SU-DHL-6 (cell line): ENCODE measurements at regions not wholly inside any gene's neighbourhood (a gene's known extent, or its start where the extent isn't known, plus 50 kb on each side); places are given as distances from the start of the nearest gene placed in this dataset.

Experiments used
- H2AFZ ChIP-seq: fragments of 200-600 bp; sonication (generic); 2 replicates; pipeline ENCODE4 v1.6.1; 2014; ENCODE audit warnings: low read depth, mild to moderate bottlenecking, moderate library complexity, mixed read lengths, antibody characterized with exemption, low read length; ENCODE audit not compliant: severe bottlenecking
- H3F3A ChIP-seq: fragments of 200-600 bp; shearing (Covaris generic); 2 replicates; pipeline ENCODE4 v1.6.0; 2016; ENCODE audit warnings: antibody characterized with exemption, mild to moderate bottlenecking; ENCODE audit not compliant: insufficient read depth
- H3K27ac ChIP-seq: fragments of 200-600 bp; sonication (generic); 2 replicates; pipeline ENCODE4 v1.5.1; 2016; ENCODE audit warnings: low read depth, mild to moderate bottlenecking, low read length, moderate library complexity, mixed read lengths
- H3K27me3 ChIP-seq: fragments of 200-600 bp; sonication (generic), shearing (Covaris generic); 2 replicates; pipeline ENCODE4 v1.6.0; 2014; ENCODE audit warnings: mild to moderate bottlenecking, low read length
- H3K36me3 ChIP-seq: fragments of 200-600 bp; sonication (generic); 2 replicates; pipeline ENCODE4 v1.6.1; 2014; ENCODE audit warnings: mild to moderate bottlenecking, low read length, mixed read lengths
- H3K4me2 ChIP-seq: fragments of 300-600, 200-600 bp; shearing (Covaris generic), sonication (generic); 2 replicates; pipeline ENCODE4 v1.6.0; 2014; ENCODE audit warnings: low read length, low read depth, mild to moderate bottlenecking; ENCODE audit not compliant: poor library complexity, severe bottlenecking
- H3K4me3 ChIP-seq: fragments of 200-600 bp; sonication (generic); 2 replicates; pipeline ENCODE4 v1.5.1; 2014; ENCODE audit warnings: antibody characterized with exemption, low read length, mild to moderate bottlenecking, mixed read lengths; ENCODE audit not compliant: insufficient read depth, poor library complexity, severe bottlenecking
- H3K79me2 ChIP-seq: fragments of 200-600 bp; sonication (generic); 2 replicates; pipeline ENCODE4 v1.6.1; 2014; ENCODE audit warnings: mild to moderate bottlenecking, low read length, moderate library complexity; ENCODE audit not compliant: insufficient read depth
- H3K9ac ChIP-seq: fragments of 200-600 bp; sonication (generic); 2 replicates; pipeline ENCODE4 v1.7.0; 2014; ENCODE audit warnings: mild to moderate bottlenecking, low read length
- H3K9me2 ChIP-seq: fragments of 200-600 bp; sonication (generic); replicated peaks from 2 replicates; pipeline ENCODE4 v1.6.1; 2014; ENCODE audit warnings: low read length; ENCODE audit not compliant: insufficient read depth
- H3K9me3 ChIP-seq: fragments of 200-600 bp; sonication (generic); 2 replicates; pipeline ENCODE4 v1.6.1; 2014; ENCODE audit warnings: low read length, mixed read lengths; ENCODE audit not compliant: insufficient read depth
- H4K20me1 ChIP-seq: fragments of 200-600 bp; sonication (generic); 2 replicates; pipeline ENCODE4 v1.6.1; 2014; ENCODE audit warnings: low read depth, mild to moderate bottlenecking, antibody characterized with exemption, low read length, moderate library complexity, mixed read lengths
- CTCF ChIP-seq: fragments of 200-600 bp; sonication (generic); IDR thresholded peaks from one replicate; pipeline ENCODE4 v1.5.1; 2017; ENCODE audit warnings: antibody characterized with exemption, mild to moderate bottlenecking, low read length, moderate library complexity; ENCODE audit not compliant: insufficient read depth, poor library complexity, severe bottlenecking
- EZH2phosphoT487 ChIP-seq: fragments of 200-600 bp; sonication (generic), shearing (Covaris generic); conservative IDR thresholded peaks from 2 replicates; pipeline ENCODE4 v1.6.1; 2018; ENCODE audit warnings: mild to moderate bottlenecking, antibody characterized with exemption, low read length, moderate library complexity, mixed read lengths

- H3K9me3 ChIP-seq: no peaks in the 10 kb centered on the region
- H4K20me1 ChIP-seq: no peaks in the 10 kb centered on the region
- H3K27ac ChIP-seq: no peak overlapping the region
- H3K9me2 ChIP-seq: no peaks in the 10 kb centered on the region
- H3K4me2 ChIP-seq: no peak overlapping the region
- H3K79me2 ChIP-seq: no peaks in the 10 kb centered on the region
- no peaks in the 10 kb centered on the region for H3K36me3 ChIP-seq
- H2AFZ ChIP-seq: no peak overlapping the region
- no peaks in the 10 kb centered on the region for H3K27me3 ChIP-seq
- TF ChIP-seq CTCF (no peak), EZH2phosphoT487 (no peak)
- H3K9ac ChIP-seq: no peak overlapping the region
- no peaks in the 10 kb centered on the region for H3F3A ChIP-seq
- no peak overlapping the region for H3K4me3 ChIP-seq
Measured at GRCh38 chr4:129254526-129254925, 158.6 kb downstream of the C4orf33 start.

- H3F3A ChIP-seq: no peaks in the 10 kb centered on the region
- H3K9ac ChIP-seq: no peak overlapping the region
- H3K27ac ChIP-seq: no peak overlapping the region
- no peaks in the 10 kb centered on the region for H4K20me1 ChIP-seq
- H3K27me3 ChIP-seq: no peaks in the 10 kb centered on the region
- H3K4me2 ChIP-seq: no peak overlapping the region
- H2AFZ ChIP-seq: no peak overlapping the region
- H3K79me2 ChIP-seq: no peaks in the 10 kb centered on the region
- TF ChIP-seq CTCF: no peak
- TF ChIP-seq EZH2phosphoT487: no peak
- no peaks in the 10 kb centered on the region for H3K9me3 ChIP-seq
- no peak overlapping the region for H3K4me3 ChIP-seq
- H3K36me3 ChIP-seq: no peaks in the 10 kb centered on the region
- H3K9me2 ChIP-seq: no peaks in the 10 kb centered on the region
Measured at GRCh38 chr4:129261584-129261983, 165.6 kb downstream of the C4orf33 start.

- H3K4me2 ChIP-seq: peak overlapping the region; percentile 13
Measured at GRCh38 chr4:129264008-129264657, 168.2 kb downstream of the C4orf33 start.

More at GRCh38 chr4:129264008-129264657, 168.2 kb downstream of the C4orf33 start:
- Histone ChIP-seq H3K79me2 (no peaks in the 10 kb centered on the region), H3K27me3 (no peaks in the 10 kb centered on the region), H3K9ac (no peak overlapping the region), H3K27ac (no peak overlapping the region), H3K9me3 (no peaks in the 10 kb centered on the region), H3K9me2 (no peaks in the 10 kb centered on the region), H3K36me3 (no peaks in the 10 kb centered on the region), H2AFZ (peak overlapping the region; percentile 64), H3F3A (no peaks in the 10 kb centered on the region), H4K20me1 (no peaks in the 10 kb centered on the region), H3K4me3 (no peak overlapping the region)
- TF ChIP-seq CTCF (no peak), EZH2phosphoT487 (no peak)
